Keratinocyte (primary cell): ENCODE measurements at regions not wholly inside any gene's neighbourhood (a gene's known extent, or its start where the extent isn't known, plus 50 kb on each side); places are given as distances from the start of the nearest gene placed in this dataset.

Experiments
- DNase-seq: peaks from one replicate; pipeline ENCODE4 v3.0.0-alpha.2; 2011; ENCODE audit warnings: low read depth, missing footprints, low spot score
- FAIRE-seq: peaks from 2 replicates; lab custom pipeline; 2011; peaks lifted over from hg19 to GRCh38; lab: Jason Lieb, UNC
- H2AFZ ChIP-seq: 2 replicates; pipeline ENCODE4 v1.6.0; 2012; ENCODE audit warnings: low read length, control low read depth, inconsistent platforms; ENCODE audit not compliant: control insufficient read depth
- H3K27ac ChIP-seq: 2 replicates; pipeline ENCODE4 v1.5.1; 2011; ENCODE audit warnings: low read length; ENCODE audit not compliant: control insufficient read depth, insufficient read depth
- H3K27me3 ChIP-seq: 3 replicates; pipeline ENCODE4 v1.6.0; 2011; ENCODE audit warnings: low read length; ENCODE audit not compliant: control insufficient read depth, insufficient read depth; ENCODE audit errors: extremely low read depth
- H3K36me3 ChIP-seq, 2 experiments: 2 replicates in 1 of 2; 3 replicates in 1 of 2; pipeline ENCODE4 v1.5.1; 2011; ENCODE audit warnings: low read length in 2 of 2, mild to moderate bottlenecking in 1 of 2; ENCODE audit not compliant: control insufficient read depth in 2 of 2, insufficient read depth in 2 of 2; ENCODE audit errors: extremely low read depth in 1 of 2
- H3K4me1 ChIP-seq: 3 replicates; pipeline ENCODE4 v1.5.1; 2011; ENCODE audit warnings: low read length; ENCODE audit not compliant: control insufficient read depth, insufficient read depth; ENCODE audit errors: extremely low read depth
- H3K4me2 ChIP-seq: 3 replicates; pipeline ENCODE4 v1.6.0; 2011; ENCODE audit warnings: low read depth, low read length; ENCODE audit not compliant: control insufficient read depth, insufficient read depth; ENCODE audit errors: extremely low read depth
- H3K4me3 ChIP-seq, 3 experiments: fragments of 200-600 bp in 1 of 3; sonication (generic) in 1 of 3; 2 replicates in 2 of 3; 3 replicates in 1 of 3; pipeline ENCODE4 v1.5.1; 2011 to 2016; ENCODE audit warnings: low read length in 3 of 3, mild to moderate bottlenecking in 3 of 3, control low read depth in 2 of 3, inconsistent platforms in 1 of 3, low read depth in 1 of 3, mixed read lengths in 1 of 3, mixed run types in 1 of 3, moderate library complexity in 1 of 3; ENCODE audit not compliant: control insufficient read depth in 2 of 3, insufficient read depth in 2 of 3; ENCODE audit errors: extremely low read depth in 1 of 3
- H3K79me2 ChIP-seq: 2 replicates; pipeline ENCODE4 v1.6.0; 2012; ENCODE audit warnings: low read length; ENCODE audit not compliant: control insufficient read depth, insufficient read depth
- H3K9ac ChIP-seq: 3 replicates; pipeline ENCODE4 v1.6.0; 2011; ENCODE audit warnings: low read length; ENCODE audit not compliant: control insufficient read depth, insufficient read depth; ENCODE audit errors: extremely low read depth
- H3K9me1 ChIP-seq: 3 replicates; pipeline ENCODE4 v1.6.0; 2011; ENCODE audit warnings: low read length; ENCODE audit not compliant: control insufficient read depth, insufficient read depth; ENCODE audit errors: extremely low read depth
- H3K9me3 ChIP-seq: 2 replicates; pipeline ENCODE4 v1.5.1; 2012; ENCODE audit warnings: low read depth, low read length; ENCODE audit not compliant: control insufficient read depth
- H4K20me1 ChIP-seq: 3 replicates; pipeline ENCODE4 v1.6.0; 2011; ENCODE audit warnings: low read length; ENCODE audit not compliant: control insufficient read depth, insufficient read depth; ENCODE audit errors: extremely low read depth
- EZH2 ChIP-seq: IDR thresholded peaks from one replicate; pipeline ENCODE4 v1.6.1; 2012; ENCODE audit warnings: inconsistent platforms, mild to moderate bottlenecking, low read length, moderate library complexity
- dilution Hi-C: fragments of 300-500 bp; cut with MboI; formaldehyde crosslinking; loops from one replicate; pipeline ENCODE4 v1.7.0; 2020; ENCODE audit warnings: low sequenced_read_pairs; ENCODE audit not compliant: extremely low pct_ligation_motif_present
- TF ChIP-seq, protein P1 (sequence below), 3 experiments: IDR thresholded peaks in 1 of 3; conservative IDR thresholded peaks in 1 of 3; optimal IDR thresholded peaks in 1 of 3; 2 replicates in 2 of 3; 3 replicates in 1 of 3; pipeline versions ENCODE3 to v1.5.1; 2011; ENCODE audit warnings: low read length in 3 of 3, mild to moderate bottlenecking in 3 of 3, moderate library complexity in 2 of 3, control low read depth in 1 of 3, inconsistent platforms in 1 of 3; ENCODE audit not compliant: insufficient read depth in 2 of 3; ENCODE audit errors: extremely low read depth in 1 of 3

GRCh38 chr3:106737265-106737664 lies 640.0 kb upstream of the CCDC54 start:
- no peaks in the 10 kb centered on the region for H3K27me3 ChIP-seq
- H2AFZ ChIP-seq: no peak overlapping the region
- no peak for TF ChIP-seq EZH2
- TF ChIP-seq, protein P1, sequence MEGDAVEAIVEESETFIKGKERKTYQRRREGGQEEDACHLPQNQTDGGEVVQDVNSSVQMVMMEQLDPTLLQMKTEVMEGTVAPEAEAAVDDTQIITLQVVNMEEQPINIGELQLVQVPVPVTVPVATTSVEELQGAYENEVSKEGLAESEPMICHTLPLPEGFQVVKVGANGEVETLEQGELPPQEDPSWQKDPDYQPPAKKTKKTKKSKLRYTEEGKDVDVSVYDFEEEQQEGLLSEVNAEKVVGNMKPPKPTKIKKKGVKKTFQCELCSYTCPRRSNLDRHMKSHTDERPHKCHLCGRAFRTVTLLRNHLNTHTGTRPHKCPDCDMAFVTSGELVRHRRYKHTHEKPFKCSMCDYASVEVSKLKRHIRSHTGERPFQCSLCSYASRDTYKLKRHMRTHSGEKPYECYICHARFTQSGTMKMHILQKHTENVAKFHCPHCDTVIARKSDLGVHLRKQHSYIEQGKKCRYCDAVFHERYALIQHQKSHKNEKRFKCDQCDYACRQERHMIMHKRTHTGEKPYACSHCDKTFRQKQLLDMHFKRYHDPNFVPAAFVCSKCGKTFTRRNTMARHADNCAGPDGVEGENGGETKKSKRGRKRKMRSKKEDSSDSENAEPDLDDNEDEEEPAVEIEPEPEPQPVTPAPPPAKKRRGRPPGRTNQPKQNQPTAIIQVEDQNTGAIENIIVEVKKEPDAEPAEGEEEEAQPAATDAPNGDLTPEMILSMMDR (optimal IDR thresholded peaks at IDR 0.05 in 1 of 3, IDR thresholded peaks at IDR 0.05 in 1 of 3, conservative IDR thresholded peaks at IDR 0.05 in 1 of 3; ENCODE audit: extremely low read depth in 1 of 3, insufficient read depth in 2 of 3, low read length in 3 of 3): no peak
- dilution Hi-C loops: no loop called here
- H3K79me2 ChIP-seq: no peaks in the 10 kb centered on the region
- H3K4me3 ChIP-seq: no peak overlapping the region
- H3K36me3 ChIP-seq: no peaks in the 10 kb centered on the region
- H3K4me2 ChIP-seq: no peak overlapping the region
- H3K4me1 ChIP-seq: no peaks in the 10 kb centered on the region
- no peak overlapping the region for H3K27ac ChIP-seq
- FAIRE-seq (no peak), DNase-seq (no peak)
- no peaks in the 10 kb centered on the region for H3K9me1 ChIP-seq
- no peaks in the 10 kb centered on the region for H4K20me1 ChIP-seq
- H3K9me3 ChIP-seq: no peaks in the 10 kb centered on the region
- no peak overlapping the region for H3K9ac ChIP-seq

DNA sequence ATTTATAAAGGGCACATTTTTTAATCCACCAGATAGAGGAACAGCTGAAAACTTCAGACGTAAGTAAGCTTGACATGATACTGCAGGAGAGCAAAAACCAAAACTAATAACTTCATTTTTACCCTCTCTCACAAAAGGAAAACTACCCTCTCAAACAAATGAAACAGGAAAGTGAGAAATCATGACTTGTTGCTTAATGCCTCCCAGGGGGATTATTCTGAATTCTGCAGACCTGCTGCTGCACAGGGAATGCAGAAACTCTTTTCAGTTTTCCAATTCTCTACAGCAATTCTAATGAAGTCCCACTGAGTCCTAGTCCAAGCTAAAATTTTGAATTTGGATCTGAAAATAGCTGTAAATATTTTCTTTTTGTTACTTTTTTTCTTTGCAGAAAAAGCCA lies 637.1 kb upstream of the CCDC54 start:
- no peaks in the 10 kb centered on the region for H3K79me2 ChIP-seq
- H3K9me3 ChIP-seq: no peaks in the 10 kb centered on the region
- no peak overlapping the region for H2AFZ ChIP-seq
- H4K20me1 ChIP-seq: no peaks in the 10 kb centered on the region
- TF ChIP-seq EZH2: no peak
- TF ChIP-seq, protein P1 (optimal IDR thresholded peaks at IDR 0.05 in 1 of 3, IDR thresholded peaks at IDR 0.05 in 1 of 3, conservative IDR thresholded peaks at IDR 0.05 in 1 of 3; ENCODE audit: extremely low read depth in 1 of 3, insufficient read depth in 2 of 3, low read length in 3 of 3): no peak
- no peaks in the 10 kb centered on the region for H3K27me3 ChIP-seq
- no peak overlapping the region for H3K9ac ChIP-seq
- H3K27ac ChIP-seq: no peak overlapping the region
- H3K4me2 ChIP-seq: no peak overlapping the region
- no peak overlapping the region for H3K4me3 ChIP-seq
- H3K36me3 ChIP-seq: no peaks in the 10 kb centered on the region
- dilution Hi-C loops: no loop called here
- H3K9me1 ChIP-seq: no peaks in the 10 kb centered on the region
- H3K4me1 ChIP-seq: no peaks in the 10 kb centered on the region
- no peak for DNase-seq
- no peak for FAIRE-seq
